WTC11 (cell line): ENCODE measurements at regions not wholly inside any gene's neighbourhood (a gene's known extent, or its start where the extent isn't known, plus 50 kb on each side); places are given as distances from the start of the nearest gene placed in this dataset.

ENCODE experiments used
- ATAC-seq: fragments of 200-7000 bp; cut with Tn5 transposase; 2 replicates; pipeline ENCODE4 v1.10.0; 2021; ENCODE audit warnings: mild to moderate bottlenecking, moderate library complexity
- CTCF ChIA-PET: fragments of 300-600 bp; sonication (Branson Sonifier 250); formaldehyde crosslinking; loops from one replicate; lab custom pipeline; 2021; ENCODE audit warnings: antibody characterized with exemption; lab: Charles Lee
- POLR2A ChIA-PET: fragments of 350-600 bp; sonication (Branson Sonifier 250); formaldehyde crosslinking; loops from one replicate; lab custom pipeline; 2021; ENCODE audit warnings: antibody characterized with exemption; lab: Charles Lee
- DNase-seq: peaks from one replicate; pipeline ENCODE4 v3.0.0; 2021; ENCODE audit warnings: low spot score
- H3K27ac Mint-ChIP-seq: 2 replicates; pipeline ENCODE4 v1.8.0; 2021; ENCODE audit warnings: mixed read lengths
- H3K27me3 Mint-ChIP-seq: 2 replicates; pipeline ENCODE4 v1.8.0; 2021; ENCODE audit warnings: low read depth, mild to moderate bottlenecking, moderate library complexity, mixed read lengths
- H3K36me3 Mint-ChIP-seq: 2 replicates; pipeline ENCODE4 v1.8.0; 2021; ENCODE audit warnings: mixed read lengths
- H3K4me1 Mint-ChIP-seq: 2 replicates; pipeline ENCODE4 v1.8.0; 2022; ENCODE audit warnings: mixed read lengths
- H3K4me3 Mint-ChIP-seq: 2 replicates; pipeline ENCODE4 v1.8.0; 2021; ENCODE audit warnings: mild to moderate bottlenecking, moderate library complexity, mixed read lengths
- H3K9me3 Mint-ChIP-seq: 2 replicates; pipeline ENCODE4 v1.8.0; 2021; ENCODE audit warnings: mixed read lengths
- ATF1 ChIP-seq: sonication (generic); formaldehyde crosslinking; IDR thresholded peaks from 2 replicates; pipeline ENCODE4 v1.8.1; 2023; ENCODE audit warnings: mild to moderate bottlenecking, moderate library complexity, missing genetic modification reagents
- CREB1 ChIP-seq: sonication (generic); formaldehyde crosslinking; IDR thresholded peaks from 2 replicates; pipeline ENCODE4 v1.8.0; 2023; ENCODE audit warnings: mild to moderate bottlenecking, missing genetic modification reagents
- E2F1 ChIP-seq: sonication (generic); formaldehyde crosslinking; IDR thresholded peaks from 2 replicates; pipeline ENCODE4 v1.8.0; 2022; ENCODE audit warnings: mild to moderate bottlenecking, missing genetic modification reagents
- ETV6 ChIP-seq: sonication (generic); formaldehyde crosslinking; IDR thresholded peaks from 2 replicates; pipeline ENCODE4 v1.8.1; 2022; ENCODE audit warnings: mild to moderate bottlenecking, missing genetic modification reagents
- FOXP1 ChIP-seq: sonication (generic); formaldehyde crosslinking; IDR thresholded peaks from 2 replicates; pipeline ENCODE4 v1.8.0; 2022; ENCODE audit warnings: missing genetic modification reagents, mild to moderate bottlenecking, moderate library complexity, borderline replicate concordance
- GRHL2 ChIP-seq: fragments of 250-450 bp; sonication (Bioruptor Pico); IDR thresholded peaks from 2 replicates; pipeline ENCODE4 v1.8.0; 2022; ENCODE audit warnings: mild to moderate bottlenecking, moderate library complexity; ENCODE audit not compliant: insufficient replicate concordance, severe bottlenecking
- HMGXB4 ChIP-seq: sonication (generic); formaldehyde crosslinking; IDR thresholded peaks from 2 replicates; pipeline ENCODE4 v1.8.1; 2023; ENCODE audit warnings: mild to moderate bottlenecking, moderate library complexity, missing genetic modification reagents
- IRF2 ChIP-seq: sonication (generic); formaldehyde crosslinking; IDR thresholded peaks from 2 replicates; pipeline ENCODE4 v1.8.0; 2022; ENCODE audit warnings: low read depth, missing genetic modification reagents, borderline replicate concordance
- MAX ChIP-seq: sonication (generic); formaldehyde crosslinking; IDR thresholded peaks from 2 replicates; pipeline ENCODE4 v1.8.0; 2022; ENCODE audit warnings: mild to moderate bottlenecking, missing genetic modification reagents
- NFYB ChIP-seq: sonication (generic); formaldehyde crosslinking; conservative IDR thresholded peaks from 2 replicates; pipeline ENCODE4 v1.8.0; 2022; ENCODE audit warnings: low read depth, missing genetic modification reagents
- NR1H2 ChIP-seq: sonication (generic); formaldehyde crosslinking; IDR thresholded peaks from 2 replicates; pipeline ENCODE4 v1.9.0; 2021; ENCODE audit warnings: mild to moderate bottlenecking, moderate library complexity, missing genetic modification reagents
- OVOL2 ChIP-seq: fragments of 250-450 bp; sonication (Bioruptor Pico); IDR thresholded peaks from 2 replicates; pipeline ENCODE4 v1.9.0; 2021; ENCODE audit warnings: mild to moderate bottlenecking, borderline replicate concordance
- RORB ChIP-seq: fragments of 250-450 bp; sonication (Bioruptor Pico); IDR thresholded peaks from 2 replicates; pipeline ENCODE4 v1.9.0; 2021; ENCODE audit warnings: mild to moderate bottlenecking
- SMAD4 ChIP-seq: sonication (generic); formaldehyde crosslinking; IDR thresholded peaks from 2 replicates; pipeline ENCODE4 v1.8.0; 2022; ENCODE audit warnings: mild to moderate bottlenecking, missing genetic modification reagents
- SP1 ChIP-seq: sonication (generic); formaldehyde crosslinking; conservative IDR thresholded peaks from 2 replicates; pipeline ENCODE4 v1.8.1; 2022; ENCODE audit warnings: missing genetic modification reagents
- TP53 ChIP-seq: sonication (generic); formaldehyde crosslinking; IDR thresholded peaks from 2 replicates; pipeline ENCODE4 v1.8.1; 2023; ENCODE audit warnings: mild to moderate bottlenecking, missing genetic modification reagents
- ZMAT4 ChIP-seq: fragments of 250-450 bp; sonication (Bioruptor Pico); IDR thresholded peaks from 2 replicates; pipeline ENCODE4 v1.9.0; 2021; ENCODE audit warnings: mild to moderate bottlenecking
- ZNF232 ChIP-seq: sonication (generic); formaldehyde crosslinking; IDR thresholded peaks from 2 replicates; pipeline ENCODE4 v1.8.0; 2022; ENCODE audit warnings: mild to moderate bottlenecking, missing genetic modification reagents
- ZNF281 ChIP-seq: sonication (generic); formaldehyde crosslinking; IDR thresholded peaks from 2 replicates; pipeline ENCODE4 v1.8.0; 2023; ENCODE audit warnings: mild to moderate bottlenecking, missing genetic modification reagents
- ZNF423 ChIP-seq: fragments of 250-450 bp; sonication (Bioruptor Pico); IDR thresholded peaks from 2 replicates; pipeline ENCODE4 v2.1.2; 2022; ENCODE audit warnings: mild to moderate bottlenecking, moderate library complexity
- ZNF425 ChIP-seq: fragments of 250-450 bp; sonication (Bioruptor Pico); conservative IDR thresholded peaks from 2 replicates; pipeline ENCODE4 v1.9.0; 2021; ENCODE audit warnings: mild to moderate bottlenecking
- ZSCAN18 ChIP-seq: fragments of 250-450 bp; sonication (Bioruptor Pico); IDR thresholded peaks from 2 replicates; pipeline ENCODE4 v2.1.2; 2022; ENCODE audit warnings: mild to moderate bottlenecking, moderate library complexity

GRCh38 chr7:145030754-145031153 is 194.9 kb upstream of the TPK1 start:
- peak; percentile 87 for ATAC-seq
- CTCF ChIA-PET, result interaction anchor here (0.9 kb wide), 1 partner anchor 15 kb away, joined by 4 read pairs; no protein-coding TSS in a partner anchor
- no peak overlapping the region for H3K4me3 Mint-ChIP-seq

GRCh38 chr7:145020454-145020853 is 184.6 kb upstream of the TPK1 start:
- TF ChIP-seq SP1 (no peak), ZNF232 (CRISPR knock-in tag) (no peak), ZSCAN18 (CRISPR knock-in tag) (no peak), HMGXB4 (CRISPR knock-in tag) (no peak), ZNF423 (CRISPR knock-in tag) (no peak), ZNF425 (CRISPR knock-in tag) (no peak), MAX (CRISPR knock-in tag) (no peak), ATF1 (CRISPR knock-in tag) (no peak), SMAD4 (CRISPR knock-in tag) (no peak), CREB1 (CRISPR knock-in tag) (no peak), RORB (no peak), IRF2 (CRISPR knock-in tag) (no peak), FOXP1 (CRISPR knock-in tag) (no peak), ZNF281 (CRISPR knock-in tag) (no peak)
- Mint-ChIP-seq H3K4me3 (no peak overlapping the region), H3K4me1 (peaks cover 12% of the 10 kb centered on the region), H3K36me3 (no peaks in the 10 kb centered on the region), H3K27me3 (no peaks in the 10 kb centered on the region), H3K9me3 (no peaks in the 10 kb centered on the region), H3K27ac (no peak overlapping the region)
- ChIA-PET POLR2A (no interaction called here), CTCF (no interaction called here)
- no peak for ATAC-seq
- DNase-seq, result no peak

More at GRCh38 chr7:145030754-145031153, 194.9 kb upstream of the TPK1 start:
- peak overlapping the region; percentile 36; the same call in 1 of the 2 replicates for H3K27ac Mint-ChIP-seq
- peaks cover 18% of the 10 kb centered on the region for H3K9me3 Mint-ChIP-seq
- H3K27me3 Mint-ChIP-seq, result no peaks in the 10 kb centered on the region
- peak; percentile 16 for DNase-seq
- H3K36me3 Mint-ChIP-seq, result peaks cover 9% of the 10 kb centered on the region
- POLR2A ChIA-PET, result no interaction called here
- H3K4me1 Mint-ChIP-seq, result peaks cover 13% of the 10 kb centered on the region
- no peak for TF ChIP-seq HMGXB4 (CRISPR knock-in tag)
- no peak for TF ChIP-seq ZMAT4
- TF ChIP-seq E2F1 (CRISPR knock-in tag), result no peak
- TF ChIP-seq GRHL2 (CRISPR knock-in tag), result no peak
- no peak for TF ChIP-seq TP53
- no peak for TF ChIP-seq NR1H2
- no peak for TF ChIP-seq NFYB (CRISPR knock-in tag)
- TF ChIP-seq ETV6 (CRISPR knock-in tag), result no peak
- TF ChIP-seq OVOL2, result no peak
